ENCODE measurements at regions not wholly inside any gene's neighbourhood (a gene's known extent, or its start where the extent isn't known, plus 50 kb on each side); places are given as distances from the start of the nearest gene placed in this dataset.

GRCh38 chr5:61678966-61679365 is 346.9 kb downstream of the ZSWIM6 start (continued):
- TF ChIP-seq CHD7 (IDR thresholded peaks at IDR 0.05; ENCODE audit: insufficient replicate concordance, low read length) (no peak), CTCF (IDR thresholded peaks at IDR 0.05; ENCODE audit: control extremely low read depth in 1 of 3, insufficient read depth in 1 of 3, low read depth in 1 of 3, low read length in 3 of 3) (peak; percentile 50 to 68 (median 64)), RAD21 (IDR thresholded peaks at IDR 0.05 in 1 of 2, conservative IDR thresholded peaks at IDR 0.05 in 1 of 2; ENCODE audit: low read depth in 2 of 2, low read length in 2 of 2) (peak; percentile 50 to 55; a peak in 3 of 4 replicates)
